ENCODE measurements at regions not wholly inside any gene's neighbourhood (a gene's known extent, or its start where the extent isn't known, plus 50 kb on each side); places are given as distances from the start of the nearest gene placed in this dataset.

- POLR2A ChIA-PET: no interaction called here
- Mint-ChIP-seq H3K36me3 (peaks cover 0 to 2% (median 0%) of the 10 kb centered on the region in 3 donors), H3K4me1 (no peaks in the 10 kb centered on the region), H3K27ac (no peak overlapping the region), H3K4me3 (no peak overlapping the region), H3K9me3 (no peaks in the 10 kb centered on the region), H3K27me3 (peaks cover 3 to 13% (median 9%) of the 10 kb centered on the region in 5 donors)
- no peak for ATAC-seq
- no peak for DNase-seq
These were observed 118.7 kb upstream of the MLIP start for GRCh38 chr6:53992522-53992921.

GRCh38 chr6:53994201-53994600 lies 117.0 kb upstream of the MLIP start:
- ATAC-seq (no peak), DNase-seq (no peak)
- Mint-ChIP-seq H3K36me3 (peaks cover 0 to 2% (median 0%) of the 10 kb centered on the region in 3 donors), H3K27ac (no peak overlapping the region), H3K4me3 (no peak overlapping the region), H3K27me3 (peaks cover 2 to 20% (median 6%) of the 10 kb centered on the region in 5 donors), H3K9me3 (no peaks in the 10 kb centered on the region), H3K4me1 (no peaks in the 10 kb centered on the region)
- POLR2A ChIA-PET: no interaction called here

- POLR2A ChIA-PET: no interaction called here
- Mint-ChIP-seq H3K9me3 (no peaks in the 10 kb centered on the region), H3K27ac (no peak overlapping the region), H3K4me1 (no peaks in the 10 kb centered on the region), H3K36me3 (peaks cover 0 to 2% (median 0%) of the 10 kb centered on the region in 3 donors), H3K4me3 (no peak overlapping the region), H3K27me3 (peaks cover 1 to 25% (median 6%) of the 10 kb centered on the region in 5 donors)
- DNase-seq (no peak), ATAC-seq (no peak)
These were observed 115.3 kb upstream of the MLIP start for GRCh38 chr6:53995935-53996334.

- Mint-ChIP-seq H3K4me3 (no peak overlapping the region), H3K36me3 (peaks cover 0 to 2% (median 0%) of the 10 kb centered on the region in 3 donors), H3K27me3 (peaks cover 1 to 25% (median 4%) of the 10 kb centered on the region in 5 donors)
These were observed 112.9 kb upstream of the MLIP start for GRCh38 chr6:53998303-53998702.

GRCh38 chr6:53999088-53999755 lies 112.0 kb upstream of the MLIP start:
- Mint-ChIP-seq H3K27ac (no peak overlapping the region), H3K9me3 (no peaks in the 10 kb centered on the region), H3K36me3 (peaks cover 0 to 2% (median 0%) of the 10 kb centered on the region in 3 donors), H3K27me3 (peaks cover 1 to 25% (median 4%) of the 10 kb centered on the region in 5 donors), H3K4me3 (no peak overlapping the region), H3K4me1 (no peaks in the 10 kb centered on the region)
- POLR2A ChIA-PET: no interaction called here
- DNase-seq: no peak
- ATAC-seq: no peak

More at GRCh38 chr6:53998303-53998702, 112.9 kb upstream of the MLIP start:
- POLR2A ChIA-PET: no interaction called here
- DNase-seq: no peak
- H3K4me1 Mint-ChIP-seq: no peaks in the 10 kb centered on the region
- no peak overlapping the region for H3K27ac Mint-ChIP-seq
- ATAC-seq: no peak
- no peaks in the 10 kb centered on the region for H3K9me3 Mint-ChIP-seq

GRCh38 chr6:54002116-54002515 lies 109.1 kb upstream of the MLIP start:
- DNase-seq: no peak
- POLR2A ChIA-PET: no interaction called here
- Mint-ChIP-seq H3K36me3 (no peaks in the 10 kb centered on the region), H3K27ac (no peak overlapping the region), H3K27me3 (peaks cover 2 to 16% (median 6%) of the 10 kb centered on the region in 5 donors), H3K4me3 (no peak overlapping the region), H3K9me3 (no peaks in the 10 kb centered on the region), H3K4me1 (no peaks in the 10 kb centered on the region)
- no peak for ATAC-seq

GRCh38 chr6:54003316-54003715 lies 107.9 kb upstream of the MLIP start:
- H3K4me1 Mint-ChIP-seq: no peaks in the 10 kb centered on the region
- H3K27me3 Mint-ChIP-seq: peaks cover 2 to 16% (median 6%) of the 10 kb centered on the region in 5 donors
- H3K4me3 Mint-ChIP-seq: no peak overlapping the region
- ATAC-seq (no peak), DNase-seq (no peak)
- POLR2A ChIA-PET: no interaction called here
- no peaks in the 10 kb centered on the region for H3K9me3 Mint-ChIP-seq
- no peaks in the 10 kb centered on the region for H3K36me3 Mint-ChIP-seq
- H3K27ac Mint-ChIP-seq: no peak overlapping the region

GRCh38 chr6:54008589-54008988 lies 102.7 kb upstream of the MLIP start:
- peaks cover 2 to 28% (median 5%) of the 10 kb centered on the region in 5 donors for H3K27me3 Mint-ChIP-seq
- no peak overlapping the region for H3K4me3 Mint-ChIP-seq
- H3K4me1 Mint-ChIP-seq: no peaks in the 10 kb centered on the region
- ATAC-seq (no peak), DNase-seq (no peak)
- H3K27ac Mint-ChIP-seq: no peak overlapping the region
- H3K36me3 Mint-ChIP-seq: no peaks in the 10 kb centered on the region
- POLR2A ChIA-PET: no interaction called here
- H3K9me3 Mint-ChIP-seq: no peaks in the 10 kb centered on the region

GRCh38 chr6:54009052-54009654 lies 102.1 kb upstream of the MLIP start:
- ATAC-seq: no peak
- POLR2A ChIA-PET: no interaction called here
- DNase-seq: no peak
- no peaks in the 10 kb centered on the region for H3K4me1 Mint-ChIP-seq
- no peaks in the 10 kb centered on the region for H3K9me3 Mint-ChIP-seq
- no peak overlapping the region for H3K4me3 Mint-ChIP-seq
- no peaks in the 10 kb centered on the region for H3K36me3 Mint-ChIP-seq
- peaks cover 2 to 34% (median 5%) of the 10 kb centered on the region in 5 donors for H3K27me3 Mint-ChIP-seq
- H3K27ac Mint-ChIP-seq: no peak overlapping the region

GRCh38 chr6:54010340-54011276 lies 100.6 kb upstream of the MLIP start:
- ATAC-seq (no peak), DNase-seq (no peak)
- Mint-ChIP-seq H3K9me3 (peaks cover 0 to 3% (median 0%) of the 10 kb centered on the region in 9 donors), H3K4me1 (no peaks in the 10 kb centered on the region), H3K36me3 (no peaks in the 10 kb centered on the region), H3K27ac (no peak overlapping the region), H3K27me3 (peaks cover 0 to 37% (median 3%) of the 10 kb centered on the region in 5 donors), H3K4me3 (no peak overlapping the region)
- POLR2A ChIA-PET: no interaction called here

- ATAC-seq (no peak), DNase-seq (no peak)
- no peak overlapping the region for H3K4me3 Mint-ChIP-seq
- peaks cover 0 to 3% (median 0%) of the 10 kb centered on the region in 9 donors for H3K9me3 Mint-ChIP-seq
- H3K27ac Mint-ChIP-seq: no peak overlapping the region
- H3K27me3 Mint-ChIP-seq: peaks cover 0 to 37% (median 3%) of the 10 kb centered on the region in 5 donors
- no peaks in the 10 kb centered on the region for H3K4me1 Mint-ChIP-seq
- POLR2A ChIA-PET: no interaction called here
- H3K36me3 Mint-ChIP-seq: no peaks in the 10 kb centered on the region
These were observed 100.0 kb upstream of the MLIP start for GRCh38 chr6:54011277-54011648.

GRCh38 chr6:54013966-54014365 lies 97.3 kb upstream of the MLIP start:
- Mint-ChIP-seq H3K27me3 (peaks cover 0 to 32% (median 0%) of the 10 kb centered on the region in 5 donors), H3K4me3 (no peak overlapping the region), H3K9me3 (peaks cover 0 to 3% (median 0%) of the 10 kb centered on the region in 9 donors), H3K27ac (no peak overlapping the region), H3K36me3 (no peaks in the 10 kb centered on the region), H3K4me1 (no peaks in the 10 kb centered on the region)
- DNase-seq (no peak), ATAC-seq (no peak)
- POLR2A ChIA-PET: no interaction called here

GRCh38 chr6:54014440-54014839 lies 96.8 kb upstream of the MLIP start:
- no peak overlapping the region for H3K27ac Mint-ChIP-seq

More at GRCh38 chr6:54014440-54014839, 96.8 kb upstream of the MLIP start:
- POLR2A ChIA-PET: no interaction called here
- DNase-seq (no peak), ATAC-seq (no peak)
- Mint-ChIP-seq H3K4me1 (no peaks in the 10 kb centered on the region), H3K27me3 (peaks cover 0 to 27% (median 0%) of the 10 kb centered on the region in 5 donors), H3K9me3 (peaks cover 0 to 3% (median 0%) of the 10 kb centered on the region in 9 donors), H3K4me3 (no peak overlapping the region), H3K36me3 (no peaks in the 10 kb centered on the region)
